GM12878 (cell line): ENCODE measurements at regions not wholly inside any gene's neighbourhood (a gene's known extent, or its start where the extent isn't known, plus 50 kb on each side); places are given as distances from the start of the nearest gene placed in this dataset.

Experiments used
- ATAC-seq: fragments of 200-7000 bp; cut with Tn5 transposase; 3 replicates; pipeline ENCODE4 v1.9.1; 2020; ENCODE audit warnings: mild to moderate bottlenecking, moderate library complexity
- BruUV-seq: library from RNA; stranded (reverse); fragments of 400-500 nt; replicated peaks from 2 replicates; lab custom pipeline; 2021; lab: Mats Ljungman, UMichigan
- CTCF ChIA-PET: fragments of 300-600 bp; sonication (Branson Sonifier 250); formaldehyde crosslinking; extraction: SDS; loops from one replicate; lab custom pipeline; 2021; ENCODE audit warnings: inconsistent platforms; lab: Yijun Ruan, JAX
- POLR2A ChIA-PET: fragments of 350-600 bp; formaldehyde crosslinking; extraction: SDS; loops from one replicate; lab custom pipeline; 2021; ENCODE audit warnings: inconsistent platforms; lab: Charles Lee
- RAD21 ChIA-PET: fragments of 300-600 bp; sonication (Branson Sonifier 250); formaldehyde crosslinking; loops from one replicate; lab custom pipeline; 2023; ENCODE audit warnings: antibody characterized with exemption; ENCODE audit not compliant: unreplicated experiment; lab: Charles Lee
- SMC1A ChIA-PET: fragments of 300-600 bp; sonication (Branson Sonifier 250); formaldehyde crosslinking; loops from one replicate; lab custom pipeline; 2023; ENCODE audit not compliant: unreplicated experiment, uncharacterized antibody; lab: Charles Lee
- DNase-seq: peaks from one replicate; pipeline ENCODE4 v3.0.0-alpha.2; 2011; ENCODE audit warnings: low read depth, low spot score
- FAIRE-seq: peaks from 3 replicates; lab custom pipeline; 2011; peaks lifted over from hg19 to GRCh38; lab: Jason Lieb, UNC
- H2AFZ ChIP-seq: 2 replicates; pipeline ENCODE4 v1.6.0; 2011; ENCODE audit warnings: low read depth, low read length, control low read depth; ENCODE audit not compliant: control insufficient read depth
- H3K27ac ChIP-seq: 2 replicates; pipeline ENCODE4 v1.5.1; 2011; ENCODE audit warnings: control low read depth; ENCODE audit not compliant: control insufficient read depth, insufficient read depth
- H3K27me3 ChIP-seq, 2 experiments: replicated peaks in 1 of 2; 2 replicates each; pipeline versions ENCODE4 v1.6.0 to v1.6.1; 2011; ENCODE audit warnings: low read length in 1 of 2; ENCODE audit not compliant: control insufficient read depth in 2 of 2, insufficient read depth in 2 of 2
- H3K36me3 ChIP-seq, 2 experiments: 2 replicates each; pipeline ENCODE4 v1.5.1; 2011; ENCODE audit warnings: low read length in 1 of 2; ENCODE audit not compliant: control insufficient read depth in 2 of 2, insufficient read depth in 2 of 2
- H3K4me1 ChIP-seq: 2 replicates; pipeline ENCODE4 v1.6.1; 2011; ENCODE audit warnings: mild to moderate bottlenecking, low read length, moderate library complexity, mixed read lengths; ENCODE audit not compliant: control insufficient read depth, insufficient read depth
- H3K4me2 ChIP-seq: 2 replicates; pipeline ENCODE4 v1.6.0; 2011; ENCODE audit warnings: control low read depth; ENCODE audit not compliant: control insufficient read depth, insufficient read depth
- H3K4me3 ChIP-seq: fragments of 200-600 bp; sonication (generic); 2 replicates; pipeline ENCODE4 v1.5.1; 2016
- H3K79me2 ChIP-seq: 2 replicates; pipeline ENCODE4 v1.6.0; 2011; ENCODE audit warnings: low read length; ENCODE audit not compliant: control insufficient read depth, insufficient read depth
- H3K9ac ChIP-seq: 2 replicates; pipeline ENCODE4 v1.8.0; 2011; ENCODE audit warnings: low read length, control low read depth, mixed read lengths; ENCODE audit not compliant: control insufficient read depth, insufficient read depth
- H3K9me3 ChIP-seq: replicated peaks from 3 replicates; pipeline ENCODE4 v1.5.1; 2011; ENCODE audit warnings: mild to moderate bottlenecking, low read length; ENCODE audit not compliant: control insufficient read depth, insufficient read depth
- H4K20me1 ChIP-seq: 2 replicates; pipeline ENCODE4 v1.6.0; 2011; ENCODE audit not compliant: control insufficient read depth, insufficient read depth
- BCL11A ChIP-seq: IDR thresholded peaks from 2 replicates; pipeline ENCODE4 v1.6.1; 2011; ENCODE audit warnings: low read depth, low read length
- CHD2 ChIP-seq: IDR thresholded peaks from 2 replicates; pipeline ENCODE4 v1.6.1; 2011; ENCODE audit warnings: low read depth, low read length, improper control_type of control experiment, borderline replicate concordance
- GABPA ChIP-seq: IDR thresholded peaks from 2 replicates; pipeline ENCODE4 v1.6.1; 2014; ENCODE audit warnings: antibody characterized with exemption, low read depth, mild to moderate bottlenecking, inconsistent platforms
- MTA3 ChIP-seq: IDR thresholded peaks from 2 replicates; pipeline ENCODE4 v1.6.1; 2012; ENCODE audit warnings: low read length, inconsistent platforms, borderline replicate concordance
- PAX5 ChIP-seq: IDR thresholded peaks from 2 replicates; pipeline ENCODE4 v1.6.1; 2011; ENCODE audit warnings: low read depth, low read length, borderline replicate concordance
- POLR2A ChIP-seq: IDR thresholded peaks from 2 replicates; pipeline ENCODE4 v1.6.1; 2011; ENCODE audit warnings: low read depth, mild to moderate bottlenecking, low read length
- RFX5 ChIP-seq: IDR thresholded peaks from 2 replicates; pipeline ENCODE4 v1.6.1; 2011; ENCODE audit warnings: low read depth, low read length, improper control_type of control experiment
- WGBS: methylation state at CpG from one replicate; pipeline ENCODE4 v1.1.6; 2016; ENCODE audit warnings: low lambda C conversion rate; ENCODE audit not compliant: insufficient replicate concordance, insufficient coverage; ENCODE audit errors: missing lambda C conversion rate; 5-methylcytosine and 5-hydroxymethylcytosine counted together
- in situ Hi-C: fragments of 300-500 bp; cut with MboI; formaldehyde crosslinking; loops from 9 replicates; pipeline ENCODE4 v1.14.3; 2018; ENCODE audit warnings: mixed read lengths
- intact Hi-C: fragments of 100-400 bp; cut with micrococcal nuclease; formaldehyde crosslinking; loops from one replicate; pipeline ENCODE4 v1.14.2; 2022; ENCODE audit not compliant: unreplicated experiment
- TF ChIP-seq, protein P1 (sequence below): IDR thresholded peaks from 2 replicates; pipeline ENCODE4 v1.6.1; 2011; ENCODE audit warnings: borderline replicate concordance, low read depth, mild to moderate bottlenecking, moderate library complexity, mixed read lengths, low read length; ENCODE audit not compliant: insufficient read depth; ENCODE audit errors: extremely low read length
- TF ChIP-seq, protein P2 (sequence below): fragments of 450-650 bp; IDR thresholded peaks from 2 replicates; pipeline ENCODE4 v1.6.1; 2017; ENCODE audit warnings: borderline replicate concordance
- TF ChIP-seq, protein P3 (sequence below): fragments of 450-650 bp; formaldehyde crosslinking; IDR thresholded peaks from 2 replicates; pipeline ENCODE4 v1.4.0; 2020; ENCODE audit warnings: mild to moderate bottlenecking, moderate library complexity

DNA sequence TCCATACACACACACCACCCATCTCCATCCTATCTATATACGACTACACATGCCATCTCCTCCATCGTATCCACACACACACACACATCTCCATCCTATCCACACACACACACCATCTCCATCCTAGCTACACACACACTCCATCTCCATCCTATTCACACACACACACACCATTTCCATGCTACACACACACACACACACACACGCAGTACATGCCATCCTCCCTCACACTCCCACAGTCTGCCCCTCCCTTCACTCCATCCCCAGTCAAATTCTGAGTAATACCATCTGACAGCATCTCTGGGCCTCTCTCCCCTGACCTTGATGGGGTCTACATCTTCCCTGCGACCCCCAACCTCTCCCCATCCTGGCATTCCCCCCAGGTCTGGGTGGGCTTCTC is 193.8 kb upstream of the LHX5 start:
- H3K9me3 ChIP-seq = no peaks in the 10 kb centered on the region
- BruUV-seq = no TSS peak
- no peak overlapping the region for H3K4me2 ChIP-seq
- H3K4me3 ChIP-seq = no peak overlapping the region
- 54% methylated on average over 4 of the region's 4 CpGs for WGBS
- no peak overlapping the region for H3K27ac ChIP-seq
- H3K27me3 ChIP-seq = peaks cover 1 to 2% of the 10 kb centered on the region in 2 experiments; a peak in 2 of 4 replicates
- H3K4me1 ChIP-seq = no peaks in the 10 kb centered on the region
- H4K20me1 ChIP-seq = 0 out of 2 replicates have a peak, but pooled peaks cover 3% of the 10 kb centered on the region
- in situ Hi-C loops = no loop called here
- ChIA-PET RAD21 (no interaction called here), POLR2A (no interaction called here)
- H3K9ac ChIP-seq = no peak overlapping the region
- no peaks in the 10 kb centered on the region for H3K79me2 ChIP-seq
- intact Hi-C loops = no loop called here
- no peak for TF ChIP-seq PAX5
- no peak for TF ChIP-seq MTA3
- no peak for TF ChIP-seq RFX5
- TF ChIP-seq GABPA = no peak
- TF ChIP-seq, all 136 proteins: peak for 0
- H3K36me3 ChIP-seq = no peaks in the 10 kb centered on the region
- CTCF ChIA-PET = no interaction called here
- DNase-seq (no peak), ATAC-seq (no peak), FAIRE-seq (no peak)
- H2AFZ ChIP-seq = no peak overlapping the region
- SMC1A ChIA-PET = no interaction called here

- ChIA-PET SMC1A (no interaction called here), RAD21 (no interaction called here), POLR2A (no interaction called here), CTCF (no interaction called here)
- in situ Hi-C loops (no loop called here), intact Hi-C loops (no loop called here)
- no peaks in the 10 kb centered on the region for H3K9me3 ChIP-seq
- no peak overlapping the region for H3K4me3 ChIP-seq
- no peaks in the 10 kb centered on the region for H3K36me3 ChIP-seq
- H3K27ac ChIP-seq = no peak overlapping the region
- FAIRE-seq (no peak), DNase-seq (no peak), ATAC-seq (no peak)
- H3K4me2 ChIP-seq = no peak overlapping the region
- WGBS = 0% methylated on average over 6 of the region's 6 CpGs
- H4K20me1 ChIP-seq = 0 out of 2 replicates have a peak, but pooled peaks cover 3% of the 10 kb centered on the region
- H3K27me3 ChIP-seq = peaks cover 1 to 2% of the 10 kb centered on the region in 2 experiments; a peak in 1 of 4 replicates
- BruUV-seq = no TSS peak
- no peaks in the 10 kb centered on the region for H3K4me1 ChIP-seq
- no peak for TF ChIP-seq CHD2
- TF ChIP-seq, protein P1, sequence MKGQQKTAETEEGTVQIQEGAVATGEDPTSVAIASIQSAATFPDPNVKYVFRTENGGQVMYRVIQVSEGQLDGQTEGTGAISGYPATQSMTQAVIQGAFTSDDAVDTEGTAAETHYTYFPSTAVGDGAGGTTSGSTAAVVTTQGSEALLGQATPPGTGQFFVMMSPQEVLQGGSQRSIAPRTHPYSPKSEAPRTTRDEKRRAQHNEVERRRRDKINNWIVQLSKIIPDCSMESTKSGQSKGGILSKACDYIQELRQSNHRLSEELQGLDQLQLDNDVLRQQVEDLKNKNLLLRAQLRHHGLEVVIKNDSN = no peak
- TF ChIP-seq POLR2A = no peak
- TF ChIP-seq, protein P2, sequence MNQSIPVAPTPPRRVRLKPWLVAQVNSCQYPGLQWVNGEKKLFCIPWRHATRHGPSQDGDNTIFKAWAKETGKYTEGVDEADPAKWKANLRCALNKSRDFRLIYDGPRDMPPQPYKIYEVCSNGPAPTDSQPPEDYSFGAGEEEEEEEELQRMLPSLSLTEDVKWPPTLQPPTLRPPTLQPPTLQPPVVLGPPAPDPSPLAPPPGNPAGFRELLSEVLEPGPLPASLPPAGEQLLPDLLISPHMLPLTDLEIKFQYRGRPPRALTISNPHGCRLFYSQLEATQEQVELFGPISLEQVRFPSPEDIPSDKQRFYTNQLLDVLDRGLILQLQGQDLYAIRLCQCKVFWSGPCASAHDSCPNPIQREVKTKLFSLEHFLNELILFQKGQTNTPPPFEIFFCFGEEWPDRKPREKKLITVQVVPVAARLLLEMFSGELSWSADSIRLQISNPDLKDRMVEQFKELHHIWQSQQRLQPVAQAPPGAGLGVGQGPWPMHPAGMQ = no peak
- no peak for TF ChIP-seq BCL11A
- no peak for TF ChIP-seq MTA3
- TF ChIP-seq, protein P3, sequence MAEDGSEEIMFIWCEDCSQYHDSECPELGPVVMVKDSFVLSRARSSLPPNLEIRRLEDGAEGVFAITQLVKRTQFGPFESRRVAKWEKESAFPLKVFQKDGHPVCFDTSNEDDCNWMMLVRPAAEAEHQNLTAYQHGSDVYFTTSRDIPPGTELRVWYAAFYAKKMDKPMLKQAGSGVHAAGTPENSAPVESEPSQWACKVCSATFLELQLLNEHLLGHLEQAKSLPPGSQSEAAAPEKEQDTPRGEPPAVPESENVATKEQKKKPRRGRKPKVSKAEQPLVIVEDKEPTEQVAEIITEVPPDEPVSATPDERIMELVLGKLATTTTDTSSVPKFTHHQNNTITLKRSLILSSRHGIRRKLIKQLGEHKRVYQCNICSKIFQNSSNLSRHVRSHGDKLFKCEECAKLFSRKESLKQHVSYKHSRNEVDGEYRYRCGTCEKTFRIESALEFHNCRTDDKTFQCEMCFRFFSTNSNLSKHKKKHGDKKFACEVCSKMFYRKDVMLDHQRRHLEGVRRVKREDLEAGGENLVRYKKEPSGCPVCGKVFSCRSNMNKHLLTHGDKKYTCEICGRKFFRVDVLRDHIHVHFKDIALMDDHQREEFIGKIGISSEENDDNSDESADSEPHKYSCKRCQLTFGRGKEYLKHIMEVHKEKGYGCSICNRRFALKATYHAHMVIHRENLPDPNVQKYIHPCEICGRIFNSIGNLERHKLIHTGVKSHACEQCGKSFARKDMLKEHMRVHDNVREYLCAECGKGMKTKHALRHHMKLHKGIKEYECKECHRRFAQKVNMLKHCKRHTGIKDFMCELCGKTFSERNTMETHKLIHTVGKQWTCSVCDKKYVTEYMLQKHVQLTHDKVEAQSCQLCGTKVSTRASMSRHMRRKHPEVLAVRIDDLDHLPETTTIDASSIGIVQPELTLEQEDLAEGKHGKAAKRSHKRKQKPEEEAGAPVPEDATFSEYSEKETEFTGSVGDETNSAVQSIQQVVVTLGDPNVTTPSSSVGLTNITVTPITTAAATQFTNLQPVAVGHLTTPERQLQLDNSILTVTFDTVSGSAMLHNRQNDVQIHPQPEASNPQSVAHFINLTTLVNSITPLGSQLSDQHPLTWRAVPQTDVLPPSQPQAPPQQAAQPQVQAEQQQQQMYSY (CRISPR knock-in tag) = no peak
- no peak overlapping the region for H3K9ac ChIP-seq
- H3K79me2 ChIP-seq = no peaks in the 10 kb centered on the region
- H2AFZ ChIP-seq = no peak overlapping the region
Measured at GRCh38 chr12:113664224-113664681, 192.6 kb upstream of the LHX5 start.
